Bronchial epithelial cell (primary cell): ENCODE measurements at regions not wholly inside any gene's neighbourhood (a gene's known extent, or its start where the extent isn't known, plus 50 kb on each side); places are given as distances from the start of the nearest gene placed in this dataset.

ENCODE experiments used
- DNase-seq: peaks from one replicate; pipeline ENCODE4 v3.0.0-alpha.2; 2010; ENCODE audit warnings: low read depth
- FAIRE-seq: peaks from 2 replicates; lab custom pipeline; 2011; peaks lifted over from hg19 to GRCh38; lab: Jason Lieb, UNC
- H3K27me3 ChIP-seq: 2 replicates; pipeline ENCODE4 v1.5.1; 2011; ENCODE audit warnings: low read length; ENCODE audit not compliant: control insufficient read depth, insufficient read depth
- H3K36me3 ChIP-seq: 2 replicates; pipeline ENCODE4 v1.5.1; 2011; ENCODE audit warnings: low read length; ENCODE audit not compliant: control insufficient read depth, insufficient read depth
- H3K4me3 ChIP-seq: 2 replicates; pipeline ENCODE4 v1.5.1; 2011; ENCODE audit warnings: mild to moderate bottlenecking, low read depth, low read length, control low read depth
- TF ChIP-seq, protein P1 (sequence below): IDR thresholded peaks from 2 replicates; pipeline ENCODE4 v1.5.1; 2011; ENCODE audit warnings: mild to moderate bottlenecking, moderate library complexity, low read length, control low read depth, inconsistent platforms; ENCODE audit not compliant: insufficient read depth, severe bottlenecking

DNA sequence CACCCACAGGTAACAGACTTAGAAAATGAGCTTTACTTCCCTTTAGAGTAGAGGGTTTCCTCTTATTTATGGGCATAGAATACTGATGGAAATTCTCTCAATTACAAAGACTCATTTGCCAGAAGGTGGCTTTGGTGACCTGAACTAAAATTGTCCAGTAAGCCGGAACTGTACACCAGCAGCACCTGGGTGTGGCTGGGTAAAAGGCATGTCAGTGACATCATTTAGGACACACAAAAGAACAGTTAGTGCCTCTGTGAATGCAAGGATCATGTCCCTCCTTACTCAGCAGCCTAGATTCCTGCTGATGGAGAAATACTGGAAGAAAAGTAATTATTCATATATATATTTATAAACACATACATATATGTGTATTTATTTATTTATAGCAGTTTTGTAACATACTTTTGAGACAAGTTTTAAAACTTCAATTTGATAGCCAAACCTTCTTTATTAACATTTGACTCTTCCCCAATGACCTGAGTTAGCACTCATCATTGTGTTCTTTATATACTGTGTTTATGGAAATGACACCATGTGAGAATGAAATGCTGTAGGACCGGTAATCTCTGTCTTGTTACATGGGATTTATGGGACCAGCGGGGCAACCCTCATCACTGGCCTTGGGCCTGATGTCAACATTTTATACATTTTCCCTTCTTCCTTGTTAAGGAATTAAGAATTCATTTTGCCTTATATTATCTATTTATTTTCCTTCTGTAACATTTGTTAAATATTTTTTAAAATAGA is 274.4 kb downstream of the BRINP2 start:
- Histone ChIP-seq H3K27me3 (peaks cover 1% of the 10 kb centered on the region), H3K4me3 (no peak overlapping the region), H3K36me3 (no peaks in the 10 kb centered on the region)
- no peak for DNase-seq
- TF ChIP-seq, protein P1, sequence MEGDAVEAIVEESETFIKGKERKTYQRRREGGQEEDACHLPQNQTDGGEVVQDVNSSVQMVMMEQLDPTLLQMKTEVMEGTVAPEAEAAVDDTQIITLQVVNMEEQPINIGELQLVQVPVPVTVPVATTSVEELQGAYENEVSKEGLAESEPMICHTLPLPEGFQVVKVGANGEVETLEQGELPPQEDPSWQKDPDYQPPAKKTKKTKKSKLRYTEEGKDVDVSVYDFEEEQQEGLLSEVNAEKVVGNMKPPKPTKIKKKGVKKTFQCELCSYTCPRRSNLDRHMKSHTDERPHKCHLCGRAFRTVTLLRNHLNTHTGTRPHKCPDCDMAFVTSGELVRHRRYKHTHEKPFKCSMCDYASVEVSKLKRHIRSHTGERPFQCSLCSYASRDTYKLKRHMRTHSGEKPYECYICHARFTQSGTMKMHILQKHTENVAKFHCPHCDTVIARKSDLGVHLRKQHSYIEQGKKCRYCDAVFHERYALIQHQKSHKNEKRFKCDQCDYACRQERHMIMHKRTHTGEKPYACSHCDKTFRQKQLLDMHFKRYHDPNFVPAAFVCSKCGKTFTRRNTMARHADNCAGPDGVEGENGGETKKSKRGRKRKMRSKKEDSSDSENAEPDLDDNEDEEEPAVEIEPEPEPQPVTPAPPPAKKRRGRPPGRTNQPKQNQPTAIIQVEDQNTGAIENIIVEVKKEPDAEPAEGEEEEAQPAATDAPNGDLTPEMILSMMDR: no peak
- FAIRE-seq: no peak

DNA sequence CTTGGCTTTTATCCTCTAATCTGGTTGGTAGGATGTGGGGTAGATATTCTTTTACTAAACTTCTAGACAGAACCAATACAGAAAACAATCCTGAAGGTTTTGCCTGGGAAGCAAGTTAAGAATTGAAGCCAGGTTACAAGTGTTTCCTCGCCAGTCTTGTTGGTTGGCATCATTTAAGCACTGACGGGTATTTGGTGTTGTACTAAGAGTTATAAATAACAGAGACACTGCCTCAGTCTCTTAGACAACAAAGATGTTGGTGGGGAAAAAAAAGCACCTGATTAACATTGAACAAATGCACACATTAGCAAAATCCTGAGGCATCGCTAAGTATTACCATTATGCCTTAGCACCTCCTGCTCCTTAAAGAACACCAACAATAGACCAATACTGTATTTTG is 272.2 kb downstream of the BRINP2 start:
- no peak overlapping the region for H3K4me3 ChIP-seq
- H3K27me3 ChIP-seq: peaks cover 1% of the 10 kb centered on the region
- no peak for FAIRE-seq
- TF ChIP-seq, protein P1: no peak
- DNase-seq: no peak
- no peaks in the 10 kb centered on the region for H3K36me3 ChIP-seq

DNA sequence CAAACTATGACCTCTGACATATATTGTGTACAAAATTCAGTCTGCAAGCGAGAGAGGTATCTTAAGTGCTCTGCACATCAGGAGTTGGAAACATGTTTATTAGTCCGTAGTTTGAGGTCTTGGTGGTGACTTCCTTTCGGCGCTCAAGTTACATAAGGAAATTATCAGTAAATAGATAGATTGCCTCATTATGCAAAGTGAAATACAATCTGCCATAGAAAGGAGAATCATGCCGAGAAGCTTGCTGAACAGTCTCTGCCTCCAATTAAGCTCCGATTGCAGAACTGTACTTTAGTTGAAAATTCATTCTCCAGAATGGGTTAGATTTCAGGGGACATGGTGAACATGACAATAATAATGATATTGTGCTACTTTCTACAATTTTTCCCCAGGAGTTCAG is 271.8 kb downstream of the BRINP2 start:
- Histone ChIP-seq H3K27me3 (peaks cover 1% of the 10 kb centered on the region), H3K4me3 (no peak overlapping the region), H3K36me3 (no peaks in the 10 kb centered on the region)
- TF ChIP-seq, protein P1: no peak
- FAIRE-seq (no peak), DNase-seq (peak; percentile 13)

DNA sequence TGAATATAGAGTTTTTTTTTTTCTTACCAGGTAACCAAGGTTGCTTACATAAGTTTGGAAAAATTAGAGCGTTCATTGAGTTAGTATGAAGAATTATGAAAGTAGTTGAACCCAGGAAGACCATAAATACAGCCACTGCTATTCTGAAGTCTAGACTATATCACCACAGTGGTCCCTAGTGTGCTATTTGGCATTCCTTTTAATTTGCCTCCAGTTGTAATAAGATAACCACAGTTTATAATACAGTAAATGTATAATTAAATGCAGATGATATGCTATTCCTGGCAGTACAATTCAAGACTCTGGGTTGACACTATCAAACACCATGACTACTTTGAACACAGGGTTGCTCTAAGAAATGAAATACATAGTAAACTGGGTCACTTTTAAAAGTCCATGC is 270.5 kb downstream of the BRINP2 start:
- H3K4me3 ChIP-seq: no peak overlapping the region
- H3K27me3 ChIP-seq: peaks cover 1% of the 10 kb centered on the region
- no peaks in the 10 kb centered on the region for H3K36me3 ChIP-seq
- FAIRE-seq: no peak
- no peak for DNase-seq
- TF ChIP-seq, protein P1: no peak

DNA sequence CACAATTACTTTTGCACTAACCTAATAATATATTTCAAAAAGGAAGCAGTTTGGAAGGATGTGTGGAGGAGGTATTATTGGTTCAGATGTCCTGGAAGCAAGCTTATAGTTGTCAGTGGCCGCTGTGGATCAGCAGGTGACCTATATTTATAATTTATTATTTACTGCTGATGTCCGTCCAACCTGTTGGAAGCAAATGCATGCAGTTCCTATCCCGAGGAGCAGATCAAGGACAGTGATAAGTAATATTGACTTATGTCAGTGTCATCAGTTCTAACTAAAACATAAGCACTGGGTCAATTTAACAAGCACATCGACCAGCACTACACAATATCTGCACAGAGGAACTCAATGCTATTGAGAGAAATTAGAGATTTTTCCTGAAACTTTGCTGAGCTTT is 270.1 kb downstream of the BRINP2 start:
- H3K27me3 ChIP-seq: peaks cover 1% of the 10 kb centered on the region
- no peaks in the 10 kb centered on the region for H3K36me3 ChIP-seq
- FAIRE-seq (no peak), DNase-seq (no peak)
- no peak overlapping the region for H3K4me3 ChIP-seq
- TF ChIP-seq, protein P1: no peak

DNA sequence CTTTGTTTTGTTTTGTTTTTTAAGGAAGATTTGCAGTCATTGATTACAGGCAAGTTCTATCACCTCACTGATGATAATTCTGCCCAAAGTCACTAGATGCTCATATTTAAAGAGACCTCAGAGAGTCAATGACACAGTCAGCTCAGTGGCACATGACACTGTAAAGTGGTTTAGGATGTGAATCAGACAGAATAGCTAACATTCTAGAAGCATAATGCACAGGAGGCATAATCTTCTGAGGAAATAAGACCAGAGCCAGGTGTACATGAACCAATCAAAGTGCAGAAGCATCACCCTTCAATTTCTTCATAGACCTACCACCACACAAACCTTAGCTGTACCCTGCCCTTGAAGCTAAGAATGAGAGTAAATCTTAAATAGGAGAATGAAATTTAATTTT is 268.5 kb downstream of the BRINP2 start:
- TF ChIP-seq, protein P1: no peak
- Histone ChIP-seq H3K4me3 (no peak overlapping the region), H3K27me3 (no peaks in the 10 kb centered on the region), H3K36me3 (no peaks in the 10 kb centered on the region)
- FAIRE-seq (no peak), DNase-seq (peak; percentile 44)
